Muscle layer of duodenum (tissue), 2 donors: ENCODE measurements at regions not wholly inside any gene's neighbourhood (a gene's known extent, or its start where the extent isn't known, plus 50 kb on each side); places are given as distances from the start of the nearest gene placed in this dataset.
"Not testable (repeated sequence)": the region's sequence is repeated elsewhere in the genome, so short reads cannot be mapped to it uniquely, and the experiment has no call there.

Experiments
- H3K27ac ChIP-seq: one replicate; pipeline ENCODE4 v1.7.0; 2013; ENCODE audit warnings: mild to moderate bottlenecking, low read length
- H3K27me3 ChIP-seq: one replicate; pipeline ENCODE4 v1.7.0; 2013; ENCODE audit warnings: low read depth, mild to moderate bottlenecking, control low read depth, low read length
- H3K36me3 ChIP-seq, 2 donors: one replicate each; pipeline ENCODE4 v1.7.0; 2013; ENCODE audit warnings: low read length in 2 of 2, control low read depth in 1 of 2, mild to moderate bottlenecking in 1 of 2; ENCODE audit not compliant: insufficient read depth in 2 of 2, control insufficient read depth in 1 of 2
- H3K4me1 ChIP-seq, 2 donors: one replicate each; pipeline ENCODE4 v1.7.0; 2013; ENCODE audit warnings: low read length in 2 of 2, mild to moderate bottlenecking in 2 of 2, control low read depth in 1 of 2, moderate library complexity in 1 of 2; ENCODE audit not compliant: insufficient read depth in 2 of 2, control insufficient read depth in 1 of 2
- H3K4me3 ChIP-seq, 2 donors: one replicate each; pipeline ENCODE4 v1.7.0; 2013; ENCODE audit warnings: low read length in 2 of 2, low read depth in 1 of 2, mild to moderate bottlenecking in 1 of 2
- H3K9me3 ChIP-seq, 2 donors: one replicate each; pipeline ENCODE4 v1.7.0; 2013; ENCODE audit warnings: low read length in 2 of 2, control low read depth in 1 of 2, mild to moderate bottlenecking in 1 of 2; ENCODE audit not compliant: control insufficient read depth in 1 of 2
- donor health status: healthy.

GRCh38 chr10:33859319-33860022 is 525.0 kb upstream of the NRP1 start:
- Histone ChIP-seq H3K27me3 (no peaks in the 10 kb centered on the region), H3K36me3 (no peaks in the 10 kb centered on the region), H3K27ac (no peak overlapping the region), H3K4me1 (peaks cover 0 to 8% of the 10 kb centered on the region in 2 donors), H3K4me3 (no peak overlapping the region), H3K9me3 (no peaks in the 10 kb centered on the region)

- Histone ChIP-seq H3K27me3 (no peaks in the 10 kb centered on the region), H3K9me3 (no peaks in the 10 kb centered on the region), H3K4me1 (peaks cover 0 to 8% of the 10 kb centered on the region in 2 donors), H3K36me3 (no peaks in the 10 kb centered on the region), H3K27ac (no peak overlapping the region), H3K4me3 (no peak overlapping the region)
Observed at GRCh38 chr10:33858326-33858725, 523.9 kb upstream of the NRP1 start.

GRCh38 chr10:33853221-33853620 is 518.8 kb upstream of the NRP1 start:
- H3K4me1 ChIP-seq, H3K4me3 ChIP-seq, H3K36me3 ChIP-seq, H3K9me3 ChIP-seq, H3K27ac ChIP-seq, H3K27me3 ChIP-seq: not testable (repeated sequence)

GRCh38 chr10:33843379-33843778 is 508.9 kb upstream of the NRP1 start:
- Histone ChIP-seq H3K9me3 (no peaks in the 10 kb centered on the region), H3K4me1 (no peaks in the 10 kb centered on the region), H3K36me3 (no peaks in the 10 kb centered on the region), H3K27ac (no peak overlapping the region), H3K4me3 (no peak overlapping the region), H3K27me3 (no peaks in the 10 kb centered on the region)

GRCh38 chr10:33841678-33842077 is 507.2 kb upstream of the NRP1 start:
- Histone ChIP-seq H3K4me3 (no peak overlapping the region), H3K27ac (no peak overlapping the region), H3K36me3 (no peaks in the 10 kb centered on the region), H3K9me3 (no peaks in the 10 kb centered on the region), H3K4me1 (no peaks in the 10 kb centered on the region), H3K27me3 (no peaks in the 10 kb centered on the region)

GRCh38 chr10:33838731-33839130 is 504.3 kb upstream of the NRP1 start:
- Histone ChIP-seq H3K9me3 (no peaks in the 10 kb centered on the region), H3K36me3 (no peaks in the 10 kb centered on the region), H3K4me3 (no peak overlapping the region)

GRCh38 chr10:33837736-33838135 is 503.3 kb upstream of the NRP1 start:
- no peaks in the 10 kb centered on the region for H3K36me3 ChIP-seq
- no peak overlapping the region for H3K27ac ChIP-seq
- no peaks in the 10 kb centered on the region for H3K4me1 ChIP-seq
- no peak overlapping the region for H3K4me3 ChIP-seq
- no peaks in the 10 kb centered on the region for H3K9me3 ChIP-seq
- no peaks in the 10 kb centered on the region for H3K27me3 ChIP-seq

More at GRCh38 chr10:33838731-33839130, 504.3 kb upstream of the NRP1 start:
- no peaks in the 10 kb centered on the region for H3K4me1 ChIP-seq
- no peaks in the 10 kb centered on the region for H3K27me3 ChIP-seq
- no peak overlapping the region for H3K27ac ChIP-seq

GRCh38 chr10:33835556-33835955 is 501.1 kb upstream of the NRP1 start:
- no peaks in the 10 kb centered on the region for H3K27me3 ChIP-seq
- no peak overlapping the region for H3K27ac ChIP-seq
- no peak overlapping the region for H3K4me3 ChIP-seq
- H3K36me3 ChIP-seq = no peaks in the 10 kb centered on the region
- no peaks in the 10 kb centered on the region for H3K9me3 ChIP-seq
- H3K4me1 ChIP-seq = no peaks in the 10 kb centered on the region

- no peaks in the 10 kb centered on the region for H3K27me3 ChIP-seq
- no peaks in the 10 kb centered on the region for H3K9me3 ChIP-seq
- no peaks in the 10 kb centered on the region for H3K36me3 ChIP-seq
- H3K4me3 ChIP-seq = no peak overlapping the region
- H3K4me1 ChIP-seq = no peaks in the 10 kb centered on the region
- H3K27ac ChIP-seq = no peak overlapping the region
Observed at GRCh38 chr10:33833566-33833965, 499.1 kb upstream of the NRP1 start.

GRCh38 chr10:33832124-33832787 is 497.8 kb upstream of the NRP1 start:
- Histone ChIP-seq H3K36me3 (no peaks in the 10 kb centered on the region), H3K27me3 (no peaks in the 10 kb centered on the region), H3K4me3 (no peak overlapping the region), H3K9me3 (no peaks in the 10 kb centered on the region), H3K27ac (no peak overlapping the region), H3K4me1 (no peaks in the 10 kb centered on the region)

- H3K4me1 ChIP-seq = no peaks in the 10 kb centered on the region
- H3K9me3 ChIP-seq = no peaks in the 10 kb centered on the region
- H3K4me3 ChIP-seq = no peak overlapping the region
- H3K36me3 ChIP-seq = no peaks in the 10 kb centered on the region
- H3K27me3 ChIP-seq = no peaks in the 10 kb centered on the region
- no peak overlapping the region for H3K27ac ChIP-seq
Observed at GRCh38 chr10:33831591-33831990, 497.1 kb upstream of the NRP1 start.

GRCh38 chr10:33829899-33830298 is 495.4 kb upstream of the NRP1 start:
- not testable (repeated sequence) for H3K4me1 ChIP-seq, H3K27ac ChIP-seq, H3K9me3 ChIP-seq, H3K27me3 ChIP-seq, H3K4me3 ChIP-seq, H3K36me3 ChIP-seq
